CD4-positive, CD25-positive, alpha-beta regulatory T cell (primary cell): ENCODE measurements at regions not wholly inside any gene's neighbourhood (a gene's known extent, or its start where the extent isn't known, plus 50 kb on each side); places are given as distances from the start of the nearest gene placed in this dataset.

Experiments
- ATAC-seq, 2 donors: fragments of 150-1000 bp; cut with Tn5 transposase; one replicate each; pipeline ENCODE4 v1.10.0; 2021; ENCODE audit warnings: low read depth in 2 of 2, moderate number of reproducible peaks in 2 of 2, moderate library complexity in 1 of 2
- DNase-seq, 3 donors: peaks; one replicate each; pipeline versions ENCODE4 v3.0.0 to v3.0.0-alpha.2; 2012 to 2022; ENCODE audit warnings: mixed read lengths in 1 of 3
- H3K27ac ChIP-seq: one replicate; pipeline ENCODE4 v1.7.0; 2013; ENCODE audit warnings: mild to moderate bottlenecking, low read length; ENCODE audit not compliant: insufficient read depth, poor library complexity, severe bottlenecking
- H3K27me3 ChIP-seq: one replicate; pipeline ENCODE4 v1.7.0; 2013; ENCODE audit warnings: low read length; ENCODE audit not compliant: control insufficient read depth, insufficient read depth
- H3K36me3 ChIP-seq: one replicate; pipeline ENCODE4 v1.7.0; 2013; ENCODE audit warnings: mild to moderate bottlenecking, low read length, moderate library complexity; ENCODE audit not compliant: control insufficient read depth, insufficient read depth
- H3K4me1 ChIP-seq: 2 replicates; pipeline ENCODE4 v1.7.0; 2013; ENCODE audit warnings: mild to moderate bottlenecking, low read length; ENCODE audit not compliant: insufficient read depth, control insufficient read depth, poor library complexity, severe bottlenecking
- H3K4me3 ChIP-seq: one replicate; pipeline ENCODE4 v1.7.0; 2013; ENCODE audit warnings: low read depth, mild to moderate bottlenecking, low read length, moderate library complexity
- H3K9me3 ChIP-seq, 2 experiments: 1 replicate in 1 of 2; 2 replicates in 1 of 2; pipeline ENCODE4 v1.7.0; 2013; ENCODE audit warnings: low read length in 2 of 2, mild to moderate bottlenecking in 1 of 2, moderate library complexity in 1 of 2; ENCODE audit not compliant: control insufficient read depth in 2 of 2
- H3K27ac Mint-ChIP-seq, 3 donors: one replicate each; pipeline ENCODE4 v1.8.0; 2020 to 2022; ENCODE audit warnings: mild to moderate bottlenecking in 3 of 3, mixed read lengths in 3 of 3, moderate library complexity in 2 of 3
- H3K27me3 Mint-ChIP-seq: one replicate; pipeline ENCODE4 v1.8.0; 2022; ENCODE audit warnings: mild to moderate bottlenecking, mixed read lengths
- H3K36me3 Mint-ChIP-seq: one replicate; pipeline ENCODE4 v1.8.0; 2020; ENCODE audit warnings: mixed read lengths
- H3K4me1 Mint-ChIP-seq, 4 donors: one replicate each; pipeline ENCODE4 v1.8.0; 2020 to 2022; ENCODE audit warnings: mixed read lengths in 4 of 4, mild to moderate bottlenecking in 1 of 4
- H3K4me3 Mint-ChIP-seq, 4 donors: one replicate each; pipeline ENCODE4 v1.8.0; 2020 to 2022; ENCODE audit warnings: mild to moderate bottlenecking in 4 of 4, mixed read lengths in 4 of 4, moderate library complexity in 3 of 4
- H3K9me3 Mint-ChIP-seq, 7 donors: one replicate each; pipeline ENCODE4 v1.8.0; 2020 to 2022; ENCODE audit warnings: mixed read lengths in 7 of 7, mild to moderate bottlenecking in 3 of 7, moderate library complexity in 2 of 7

- H3K27ac ChIP-seq, result no peak overlapping the region
- peaks cover 0 to 2% of the 10 kb centered on the region in 2 experiments for H3K9me3 ChIP-seq
- peaks cover 0 to 15% (median 6%) of the 10 kb centered on the region in 7 donors for H3K9me3 Mint-ChIP-seq
- DNase-seq (no peak), ATAC-seq (no peak)
- H3K27me3 Mint-ChIP-seq, result no peaks in the 10 kb centered on the region
- no peak overlapping the region for H3K27ac Mint-ChIP-seq
- no peak overlapping the region for H3K4me3 ChIP-seq
- H3K4me1 Mint-ChIP-seq, result no peaks in the 10 kb centered on the region
- H3K36me3 Mint-ChIP-seq, result no peaks in the 10 kb centered on the region
- no peaks in the 10 kb centered on the region for H3K27me3 ChIP-seq
- no peaks in the 10 kb centered on the region for H3K4me1 ChIP-seq
- H3K4me3 Mint-ChIP-seq, result no peak overlapping the region
- H3K36me3 ChIP-seq, result no peaks in the 10 kb centered on the region
Observed at GRCh38 chr4:135015771-135016170, 814.2 kb upstream of the PABPC4L start.

GRCh38 chr4:135007400-135007799 lies 805.8 kb upstream of the PABPC4L start:
- Histone ChIP-seq H3K4me3 (no peak overlapping the region), H3K27me3 (no peaks in the 10 kb centered on the region), H3K27ac (no peak overlapping the region), H3K9me3 (no peaks in the 10 kb centered on the region), H3K36me3 (no peaks in the 10 kb centered on the region), H3K4me1 (no peaks in the 10 kb centered on the region)
- Mint-ChIP-seq H3K4me3 (no peak overlapping the region), H3K4me1 (no peaks in the 10 kb centered on the region), H3K36me3 (no peaks in the 10 kb centered on the region), H3K27ac (no peak overlapping the region), H3K27me3 (no peaks in the 10 kb centered on the region), H3K9me3 (peaks cover 0 to 9% (median 4%) of the 10 kb centered on the region in 7 donors)
- DNase-seq (no peak), ATAC-seq (no peak)

GRCh38 chr4:134999169-134999568 lies 797.6 kb upstream of the PABPC4L start:
- DNase-seq (no peak), ATAC-seq (no peak)
- Histone ChIP-seq H3K36me3 (no peaks in the 10 kb centered on the region), H3K27me3 (no peaks in the 10 kb centered on the region), H3K27ac (no peak overlapping the region), H3K4me1 (no peaks in the 10 kb centered on the region), H3K4me3 (no peak overlapping the region), H3K9me3 (no peaks in the 10 kb centered on the region)
- peaks cover 0 to 16% (median 5%) of the 10 kb centered on the region in 7 donors for H3K9me3 Mint-ChIP-seq
- H3K4me3 Mint-ChIP-seq, result no peak overlapping the region
- no peak overlapping the region for H3K27ac Mint-ChIP-seq
- H3K4me1 Mint-ChIP-seq, result no peaks in the 10 kb centered on the region
- no peaks in the 10 kb centered on the region for H3K27me3 Mint-ChIP-seq
- H3K36me3 Mint-ChIP-seq, result no peaks in the 10 kb centered on the region

GRCh38 chr4:134961963-134962362 lies 760.4 kb upstream of the PABPC4L start:
- H3K27me3 Mint-ChIP-seq, result no peaks in the 10 kb centered on the region
- Histone ChIP-seq H3K36me3 (no peaks in the 10 kb centered on the region), H3K4me3 (no peak overlapping the region), H3K27ac (no peak overlapping the region), H3K27me3 (no peaks in the 10 kb centered on the region), H3K9me3 (peaks cover 2 to 3% of the 10 kb centered on the region in 2 experiments), H3K4me1 (no peaks in the 10 kb centered on the region)
- H3K36me3 Mint-ChIP-seq, result no peaks in the 10 kb centered on the region
- no peak overlapping the region for H3K27ac Mint-ChIP-seq
- H3K4me3 Mint-ChIP-seq, result no peak overlapping the region
- H3K9me3 Mint-ChIP-seq, result peaks cover 2 to 16% (median 6%) of the 10 kb centered on the region in 7 donors
- ATAC-seq (no peak), DNase-seq (no peak)
- H3K4me1 Mint-ChIP-seq, result no peaks in the 10 kb centered on the region

- H3K4me3 Mint-ChIP-seq, result no peak overlapping the region
- no peaks in the 10 kb centered on the region for H3K27me3 ChIP-seq
- peaks cover 0 to 2% of the 10 kb centered on the region in 2 experiments for H3K9me3 ChIP-seq
- H3K27ac Mint-ChIP-seq, result no peak overlapping the region
- DNase-seq (no peak), ATAC-seq (no peak)
- H3K36me3 Mint-ChIP-seq, result peaks cover 4% of the 10 kb centered on the region
- no peaks in the 10 kb centered on the region for H3K36me3 ChIP-seq
- H3K27ac ChIP-seq, result no peak overlapping the region
- H3K9me3 Mint-ChIP-seq, result peaks cover 3 to 16% (median 7%) of the 10 kb centered on the region in 7 donors
- H3K27me3 Mint-ChIP-seq, result no peaks in the 10 kb centered on the region
- no peaks in the 10 kb centered on the region for H3K4me1 ChIP-seq
- no peak overlapping the region for H3K4me3 ChIP-seq
- no peaks in the 10 kb centered on the region for H3K4me1 Mint-ChIP-seq
Observed at GRCh38 chr4:134958862-134959261, 757.3 kb upstream of the PABPC4L start.

GRCh38 chr4:134955059-134955458 lies 753.5 kb upstream of the PABPC4L start:
- no peaks in the 10 kb centered on the region for H3K4me1 Mint-ChIP-seq
- ATAC-seq, result no peak
- no peak overlapping the region for H3K27ac Mint-ChIP-seq
- H3K4me3 Mint-ChIP-seq, result no peak overlapping the region
- no peak for DNase-seq
- no peaks in the 10 kb centered on the region for H3K36me3 ChIP-seq
- H3K36me3 Mint-ChIP-seq, result peaks cover 4% of the 10 kb centered on the region
- no peak overlapping the region for H3K4me3 ChIP-seq
- no peaks in the 10 kb centered on the region for H3K4me1 ChIP-seq
- no peak overlapping the region for H3K27ac ChIP-seq
- peaks cover 3 to 26% (median 10%) of the 10 kb centered on the region in 7 donors for H3K9me3 Mint-ChIP-seq
- no peaks in the 10 kb centered on the region for H3K27me3 ChIP-seq
- H3K9me3 ChIP-seq, result no peaks in the 10 kb centered on the region
- no peaks in the 10 kb centered on the region for H3K27me3 Mint-ChIP-seq

GRCh38 chr4:134952775-134953174 lies 751.2 kb upstream of the PABPC4L start:
- Mint-ChIP-seq H3K36me3 (peaks cover 4% of the 10 kb centered on the region), H3K27ac (no peak overlapping the region), H3K9me3 (peaks cover 3 to 28% (median 12%) of the 10 kb centered on the region in 7 donors), H3K4me1 (no peaks in the 10 kb centered on the region), H3K4me3 (no peak overlapping the region), H3K27me3 (no peaks in the 10 kb centered on the region)
- Histone ChIP-seq H3K27me3 (no peaks in the 10 kb centered on the region), H3K4me1 (no peaks in the 10 kb centered on the region), H3K36me3 (no peaks in the 10 kb centered on the region), H3K27ac (no peak overlapping the region), H3K9me3 (no peaks in the 10 kb centered on the region), H3K4me3 (no peak overlapping the region)
- DNase-seq (no peak), ATAC-seq (no peak)

- Mint-ChIP-seq H3K4me3 (no peak overlapping the region), H3K27ac (no peak overlapping the region), H3K36me3 (peaks cover 4% of the 10 kb centered on the region), H3K4me1 (no peaks in the 10 kb centered on the region), H3K27me3 (no peaks in the 10 kb centered on the region), H3K9me3 (peaks cover 3 to 28% (median 12%) of the 10 kb centered on the region in 7 donors)
- Histone ChIP-seq H3K36me3 (no peaks in the 10 kb centered on the region), H3K27ac (no peak overlapping the region), H3K4me1 (no peaks in the 10 kb centered on the region), H3K4me3 (no peak overlapping the region), H3K27me3 (no peaks in the 10 kb centered on the region), H3K9me3 (no peaks in the 10 kb centered on the region)
- no peak for DNase-seq
- ATAC-seq, result no peak
Observed at GRCh38 chr4:134952305-134952704, 750.7 kb upstream of the PABPC4L start.
